Neural progenitor cell (in vitro differentiated cells): ENCODE measurements at regions not wholly inside any gene's neighbourhood (a gene's known extent, or its start where the extent isn't known, plus 50 kb on each side); places are given as distances from the start of the nearest gene placed in this dataset.
A peak's percentile ranks its signal among the peaks of the same experiment; 100 is the strongest.

ENCODE experiments used
- DNase-seq: peaks from one replicate; pipeline ENCODE4 v3.0.0-alpha.2; 2016; ENCODE audit warnings: low spot score
- H2AFZ ChIP-seq: fragments of 200-600 bp; sonication (generic); replicated peaks from 2 replicates; pipeline ENCODE4 v1.6.1; 2016; ENCODE audit warnings: antibody characterized with exemption
- H3F3A ChIP-seq: fragments of 200-600 bp; sonication (generic); 2 replicates; pipeline ENCODE4 v1.6.1; 2016; ENCODE audit warnings: antibody characterized with exemption, low read depth
- H3K27ac ChIP-seq: fragments of 200-600 bp; sonication (generic); 2 replicates; pipeline ENCODE4 v1.5.1; 2016; ENCODE audit warnings: mild to moderate bottlenecking
- H3K27me3 ChIP-seq: fragments of 200-600 bp; sonication (generic); 2 replicates; pipeline ENCODE4 v1.6.1; 2016; ENCODE audit warnings: mild to moderate bottlenecking, moderate library complexity
- H3K36me3 ChIP-seq: fragments of 200-600 bp; sonication (generic); 2 replicates; pipeline ENCODE4 v1.5.1; 2016
- H3K4me1 ChIP-seq: fragments of 200-600 bp; sonication (generic); 2 replicates; pipeline ENCODE4 v1.6.1; 2016; ENCODE audit warnings: mixed run types
- H3K4me2 ChIP-seq: fragments of 200-600 bp; sonication (generic); 2 replicates; pipeline ENCODE4 v1.6.1; 2016
- H3K4me3 ChIP-seq: fragments of 200-600 bp; sonication (generic); 2 replicates; pipeline ENCODE4 v1.5.1; 2016
- H3K79me2 ChIP-seq: fragments of 200-600 bp; sonication (generic); 2 replicates; pipeline ENCODE4 v1.6.1; 2016; ENCODE audit warnings: low read depth
- H3K9ac ChIP-seq: fragments of 200-600 bp; sonication (generic); 2 replicates; pipeline ENCODE4 v1.6.1; 2016
- H3K9me3 ChIP-seq: fragments of 200-600 bp; sonication (generic); 2 replicates; pipeline ENCODE4 v1.5.1; 2016; ENCODE audit warnings: low read depth
- H4K20me1 ChIP-seq: fragments of 200-600 bp; sonication (generic); 2 replicates; pipeline ENCODE4 v1.6.1; 2016; ENCODE audit warnings: low read depth
- H3K27ac Mint-ChIP-seq: 3 replicates; pipeline ENCODE4 v1.8.0; 2021; ENCODE audit warnings: mixed read lengths
- H3K27me3 Mint-ChIP-seq: 2 replicates; pipeline ENCODE4 v1.8.0; 2022; ENCODE audit warnings: low read depth, mild to moderate bottlenecking, inconsistent platforms, moderate library complexity, mixed read lengths; ENCODE audit not compliant: insufficient read depth
- H3K36me3 Mint-ChIP-seq: 3 replicates; pipeline ENCODE4 v1.8.0; 2021; ENCODE audit warnings: mixed read lengths
- H3K4me1 Mint-ChIP-seq: 3 replicates; pipeline ENCODE4 v1.8.0; 2021; ENCODE audit warnings: mixed read lengths
- H3K4me3 Mint-ChIP-seq: 3 replicates; pipeline ENCODE4 v1.8.0; 2021; ENCODE audit warnings: mild to moderate bottlenecking, moderate library complexity, mixed read lengths
- H3K9me3 Mint-ChIP-seq: 3 replicates; pipeline ENCODE4 v1.8.0; 2020; ENCODE audit warnings: mixed read lengths
- EZH2 ChIP-seq: fragments of 200-600 bp; sonication (generic); IDR thresholded peaks from 2 replicates; pipeline ENCODE4 v1.6.1; 2017; ENCODE audit warnings: antibody characterized with exemption, mild to moderate bottlenecking, moderate library complexity
- EZH2phosphoT487 ChIP-seq: fragments of 200-600 bp; sonication (generic); IDR thresholded peaks from 2 replicates; pipeline ENCODE4 v1.6.1; 2017; ENCODE audit warnings: antibody characterized with exemption
- TF ChIP-seq, protein P1 (sequence below): fragments of 200-600 bp; sonication (generic); IDR thresholded peaks from 2 replicates; pipeline ENCODE4 v1.5.1; 2017; ENCODE audit warnings: antibody characterized with exemption, mild to moderate bottlenecking

DNA sequence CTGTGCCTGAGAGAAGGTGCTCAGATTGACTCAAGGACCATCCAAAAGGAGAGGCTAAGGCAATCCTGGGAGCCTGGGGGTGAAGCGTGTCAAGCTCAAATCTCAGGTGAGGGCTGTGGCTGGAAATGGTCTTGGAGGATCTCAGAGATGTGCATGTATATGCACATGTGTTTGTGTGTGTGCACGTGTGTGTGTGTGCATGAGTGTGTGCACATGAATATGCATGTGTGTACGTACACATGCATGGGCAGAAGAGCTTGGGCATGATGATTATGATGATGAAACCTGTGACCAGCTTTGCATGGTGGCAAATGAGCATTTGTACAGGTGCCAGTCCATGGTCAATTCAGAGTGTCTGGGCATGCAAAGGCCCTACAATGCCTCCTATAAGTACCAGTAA lies 326.6 kb downstream of the CXCL12 start:
- Histone ChIP-seq H3K9me3 (no peaks in the 10 kb centered on the region), H4K20me1 (no peaks in the 10 kb centered on the region), H3K9ac (no peak overlapping the region), H3K79me2 (no peaks in the 10 kb centered on the region), H3K4me3 (no peak overlapping the region), H3K36me3 (no peaks in the 10 kb centered on the region), H3K4me2 (no peak overlapping the region), H3K4me1 (peaks cover 5% of the 10 kb centered on the region), H2AFZ (no peak overlapping the region), H3F3A (no peaks in the 10 kb centered on the region), H3K27ac (no peak overlapping the region), H3K27me3 (no peaks in the 10 kb centered on the region)
- Mint-ChIP-seq H3K9me3 (peaks cover 6% of the 10 kb centered on the region), H3K27ac (no peak overlapping the region), H3K4me1 (peaks cover 42% of the 10 kb centered on the region), H3K36me3 (peaks cover 2% of the 10 kb centered on the region), H3K27me3 (peaks cover 16% of the 10 kb centered on the region), H3K4me3 (no peak overlapping the region)
- TF ChIP-seq, protein P1, sequence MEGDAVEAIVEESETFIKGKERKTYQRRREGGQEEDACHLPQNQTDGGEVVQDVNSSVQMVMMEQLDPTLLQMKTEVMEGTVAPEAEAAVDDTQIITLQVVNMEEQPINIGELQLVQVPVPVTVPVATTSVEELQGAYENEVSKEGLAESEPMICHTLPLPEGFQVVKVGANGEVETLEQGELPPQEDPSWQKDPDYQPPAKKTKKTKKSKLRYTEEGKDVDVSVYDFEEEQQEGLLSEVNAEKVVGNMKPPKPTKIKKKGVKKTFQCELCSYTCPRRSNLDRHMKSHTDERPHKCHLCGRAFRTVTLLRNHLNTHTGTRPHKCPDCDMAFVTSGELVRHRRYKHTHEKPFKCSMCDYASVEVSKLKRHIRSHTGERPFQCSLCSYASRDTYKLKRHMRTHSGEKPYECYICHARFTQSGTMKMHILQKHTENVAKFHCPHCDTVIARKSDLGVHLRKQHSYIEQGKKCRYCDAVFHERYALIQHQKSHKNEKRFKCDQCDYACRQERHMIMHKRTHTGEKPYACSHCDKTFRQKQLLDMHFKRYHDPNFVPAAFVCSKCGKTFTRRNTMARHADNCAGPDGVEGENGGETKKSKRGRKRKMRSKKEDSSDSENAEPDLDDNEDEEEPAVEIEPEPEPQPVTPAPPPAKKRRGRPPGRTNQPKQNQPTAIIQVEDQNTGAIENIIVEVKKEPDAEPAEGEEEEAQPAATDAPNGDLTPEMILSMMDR = no peak
- TF ChIP-seq EZH2phosphoT487 (no peak), EZH2 (no peak)
- no peak for DNase-seq

DNA sequence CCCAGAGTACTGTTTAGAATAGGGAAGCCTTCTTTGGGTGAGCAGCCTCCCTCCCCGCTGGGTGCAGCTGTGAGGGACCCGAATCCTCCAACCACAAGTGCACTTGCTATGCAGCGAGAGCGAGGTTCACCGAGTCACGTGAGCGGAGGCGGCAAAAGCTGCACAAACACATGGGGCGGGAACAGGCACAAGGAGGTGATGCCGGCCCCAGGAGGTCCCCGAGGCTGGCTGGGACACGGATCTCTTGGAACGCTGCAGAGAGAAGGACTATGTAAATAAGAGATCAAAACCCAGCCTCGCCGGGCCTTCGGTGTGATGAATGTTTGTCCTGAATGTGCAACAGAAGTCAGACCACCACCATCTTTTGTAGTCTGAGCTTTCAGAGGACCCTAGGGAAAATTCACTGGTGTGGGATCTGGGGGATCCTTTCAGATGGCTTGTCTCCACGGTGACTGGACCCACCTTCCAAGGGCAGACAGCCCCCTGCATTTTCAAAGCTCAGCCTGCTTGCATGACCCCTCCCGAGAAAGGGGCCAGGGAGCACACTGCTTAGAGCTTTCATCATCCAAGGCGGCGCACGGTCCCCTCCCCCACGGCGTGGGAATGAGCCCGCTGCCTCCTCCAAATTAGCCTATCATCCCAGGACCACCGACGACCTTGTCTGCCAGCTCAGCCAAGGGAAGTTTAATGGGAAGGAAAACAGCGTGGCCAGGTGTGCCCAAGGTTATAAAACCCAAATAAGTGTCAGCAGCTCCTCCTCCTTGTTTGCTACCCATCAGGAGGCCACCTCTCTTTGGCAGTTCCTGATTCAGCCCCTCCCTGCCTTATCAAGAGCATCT lies 327.7 kb downstream of the CXCL12 start:
- no peak overlapping the region for H3K4me3 Mint-ChIP-seq
- H3K4me1 Mint-ChIP-seq = peaks cover 39% of the 10 kb centered on the region
- Histone ChIP-seq H3K36me3 (no peaks in the 10 kb centered on the region), H3K4me2 (no peak overlapping the region), H3K9ac (no peak overlapping the region), H3F3A (no peaks in the 10 kb centered on the region), H3K27me3 (no peaks in the 10 kb centered on the region), H3K79me2 (no peaks in the 10 kb centered on the region), H4K20me1 (no peaks in the 10 kb centered on the region), H3K4me1 (peaks cover 5% of the 10 kb centered on the region), H3K27ac (no peak overlapping the region), H3K4me3 (no peak overlapping the region), H3K9me3 (no peaks in the 10 kb centered on the region), H2AFZ (no peak overlapping the region)
- H3K36me3 Mint-ChIP-seq = peaks cover 2% of the 10 kb centered on the region
- TF ChIP-seq EZH2phosphoT487 (no peak), EZH2 (no peak)
- TF ChIP-seq, protein P1 = no peak
- H3K27ac Mint-ChIP-seq = peak overlapping the region; percentile 83
- DNase-seq = no peak
- H3K9me3 Mint-ChIP-seq = peaks cover 3% of the 10 kb centered on the region
- H3K27me3 Mint-ChIP-seq = peaks cover 14% of the 10 kb centered on the region

DNA sequence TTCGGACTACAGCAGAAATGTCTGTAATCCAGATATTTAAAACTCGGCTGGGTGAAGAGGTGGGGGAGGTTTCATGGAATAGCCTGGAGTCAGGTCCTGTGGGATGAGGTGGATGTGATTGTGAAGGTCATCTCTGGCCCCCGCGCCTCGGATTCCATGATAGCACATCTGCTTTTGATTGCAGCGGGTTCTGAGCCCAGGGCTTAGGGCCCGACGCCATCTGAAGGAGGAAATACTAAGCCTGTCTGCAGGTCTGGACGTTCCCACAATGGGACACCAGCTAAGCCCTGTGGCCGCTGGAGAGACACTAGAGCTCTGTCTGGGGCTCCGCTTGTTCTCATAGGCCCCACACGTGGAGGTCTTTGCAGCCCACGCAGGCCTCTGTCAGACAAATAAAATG lies 328.7 kb downstream of the CXCL12 start:
- peaks cover 2% of the 10 kb centered on the region for H3K36me3 Mint-ChIP-seq
- Histone ChIP-seq H3K4me2 (no peak overlapping the region), H3K27me3 (no peaks in the 10 kb centered on the region), H3K27ac (no peak overlapping the region), H3K36me3 (no peaks in the 10 kb centered on the region), H3K9me3 (no peaks in the 10 kb centered on the region), H3K9ac (no peak overlapping the region), H3K4me3 (no peak overlapping the region), H3K79me2 (no peaks in the 10 kb centered on the region), H2AFZ (no peak overlapping the region), H4K20me1 (no peaks in the 10 kb centered on the region), H3K4me1 (peaks cover 5% of the 10 kb centered on the region), H3F3A (no peaks in the 10 kb centered on the region)
- no peak overlapping the region for H3K27ac Mint-ChIP-seq
- no peak for DNase-seq
- TF ChIP-seq EZH2phosphoT487 = no peak
- TF ChIP-seq, protein P1 = no peak
- TF ChIP-seq EZH2 = no peak
- H3K9me3 Mint-ChIP-seq = peaks cover 3% of the 10 kb centered on the region
- peaks cover 14% of the 10 kb centered on the region for H3K27me3 Mint-ChIP-seq
- peaks cover 36% of the 10 kb centered on the region for H3K4me1 Mint-ChIP-seq
- no peak overlapping the region for H3K4me3 Mint-ChIP-seq
